Stimulated activated CD4-positive, alpha-beta T cell treated with anti-CD3 and anti-CD28 coated beads, TNF-alpha, amount 100 ng/mL, for 24 hours (primary cell): ENCODE measurements at regions not wholly inside any gene's neighbourhood (a gene's known extent, or its start where the extent isn't known, plus 50 kb on each side); places are given as distances from the start of the nearest gene placed in this dataset.

ENCODE experiments used
- DNase-seq, 3 experiments: peaks; one replicate each; pipeline ENCODE4 v3.0.0-alpha.2; 2020; ENCODE audit warnings: low read depth in 3 of 3

- DNase-seq = no peak
Observed at GRCh38 chr14:87879389-87879788, 113.6 kb downstream of the GALC start.

GRCh38 chr14:87878959-87879358 is 114.0 kb downstream of the GALC start:
- DNase-seq = no peak

DNA sequence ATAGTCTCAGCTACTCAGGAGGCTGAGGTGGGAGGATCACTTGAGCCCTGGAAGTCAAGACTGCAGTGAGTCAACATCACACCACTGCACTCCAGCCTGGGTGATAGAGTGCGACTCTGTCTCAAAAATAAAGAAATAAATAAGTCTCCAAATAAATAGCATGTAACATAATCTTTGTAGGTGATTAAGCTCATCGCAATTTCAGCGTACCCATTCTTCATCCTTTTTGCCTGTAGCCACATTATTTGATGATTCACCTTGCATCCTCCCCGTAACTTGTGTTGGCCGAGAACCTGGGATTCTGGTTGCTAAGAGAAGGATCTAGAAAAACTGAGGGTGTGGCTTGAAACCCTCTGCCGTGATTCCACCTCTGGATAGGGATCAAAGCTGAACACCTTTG is 115.1 kb downstream of the GALC start:
- DNase-seq = no peak

- no peak for DNase-seq
Observed at GRCh38 chr14:87874676-87875075, 118.3 kb downstream of the GALC start.

DNA sequence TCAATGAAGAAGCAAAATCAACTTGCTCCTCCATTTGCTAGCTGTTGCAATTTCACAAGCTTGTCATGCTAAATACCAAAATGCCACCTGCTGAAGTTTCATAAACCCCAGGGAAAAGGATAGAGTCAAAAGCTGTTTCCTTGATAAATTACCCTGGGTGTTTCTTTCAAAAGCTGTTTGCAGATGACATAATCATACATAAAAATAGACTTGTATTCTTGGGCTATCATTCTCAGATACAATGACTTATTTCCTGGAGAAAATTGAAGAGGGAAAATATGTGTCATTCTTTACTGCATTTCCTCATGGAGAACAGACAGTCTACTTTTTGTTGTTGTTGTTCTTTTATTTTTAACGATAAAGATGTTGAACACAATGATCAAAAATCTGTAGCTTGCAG is 119.2 kb downstream of the GALC start:
- no peak for DNase-seq

DNA sequence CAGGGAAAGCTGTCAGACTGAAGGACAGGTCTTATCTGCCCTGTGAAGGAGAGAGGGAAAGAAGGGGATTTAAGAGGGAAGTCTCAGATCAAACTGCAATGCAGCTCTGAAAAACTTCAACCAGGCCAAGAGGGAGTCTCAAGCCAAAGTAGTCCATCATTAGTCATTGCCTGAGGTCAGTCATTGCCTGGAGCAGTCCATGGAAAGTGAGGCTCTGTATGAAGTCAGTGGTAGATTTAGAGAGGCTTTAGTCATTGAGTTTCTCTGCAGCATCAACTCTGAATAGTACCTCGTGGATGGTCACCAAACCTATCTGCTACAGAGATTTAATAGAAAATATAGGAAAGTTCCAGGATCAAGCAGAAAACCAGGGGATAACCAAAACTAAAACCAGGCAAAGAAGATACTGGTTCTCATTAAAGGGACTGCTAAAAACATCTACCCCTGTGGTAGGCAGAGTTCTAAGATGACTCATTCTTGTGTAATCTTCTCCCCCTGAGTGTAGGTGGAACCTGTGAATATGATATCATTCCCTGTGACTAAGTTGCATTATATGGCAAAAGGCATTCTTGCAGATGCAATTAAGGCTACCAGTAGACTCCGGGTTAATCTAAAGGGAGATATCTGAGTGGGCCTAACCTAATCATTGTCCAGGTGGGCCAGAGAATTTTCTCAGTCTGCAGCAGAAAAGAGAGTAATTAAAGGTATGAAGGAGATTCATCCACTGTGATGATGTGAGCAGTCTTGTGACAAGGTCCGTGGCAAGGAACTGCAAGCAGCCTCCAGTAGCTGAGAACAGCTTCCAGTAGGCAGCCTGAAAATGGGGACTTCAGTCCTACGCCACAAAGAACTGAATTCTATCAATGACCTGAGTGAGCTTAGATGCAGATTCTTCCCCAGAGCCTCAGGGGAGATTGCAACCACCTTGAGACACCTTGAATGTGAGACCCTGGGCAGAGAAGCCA is 123.1 kb downstream of the GALC start:
- no peak for DNase-seq

DNA sequence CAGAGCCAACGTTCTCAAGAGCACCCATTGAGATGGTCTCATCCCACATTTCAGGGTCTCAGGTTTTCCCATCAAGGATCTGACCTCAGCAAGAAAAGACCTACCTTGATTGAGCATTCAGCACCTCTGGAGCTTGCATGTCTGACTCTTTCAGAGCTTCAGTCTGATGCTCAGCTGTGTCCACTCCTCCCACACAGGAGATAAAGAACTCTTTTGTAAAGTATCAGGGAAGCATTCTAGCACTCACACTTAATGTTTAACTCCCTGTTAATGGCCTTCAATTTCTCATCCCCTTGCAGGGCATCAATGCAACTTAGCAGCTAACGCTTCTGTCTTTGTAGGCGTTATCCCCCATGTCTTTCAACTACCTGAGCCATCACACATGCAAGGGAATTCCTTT is 124.1 kb downstream of the GALC start:
- no peak for DNase-seq

DNA sequence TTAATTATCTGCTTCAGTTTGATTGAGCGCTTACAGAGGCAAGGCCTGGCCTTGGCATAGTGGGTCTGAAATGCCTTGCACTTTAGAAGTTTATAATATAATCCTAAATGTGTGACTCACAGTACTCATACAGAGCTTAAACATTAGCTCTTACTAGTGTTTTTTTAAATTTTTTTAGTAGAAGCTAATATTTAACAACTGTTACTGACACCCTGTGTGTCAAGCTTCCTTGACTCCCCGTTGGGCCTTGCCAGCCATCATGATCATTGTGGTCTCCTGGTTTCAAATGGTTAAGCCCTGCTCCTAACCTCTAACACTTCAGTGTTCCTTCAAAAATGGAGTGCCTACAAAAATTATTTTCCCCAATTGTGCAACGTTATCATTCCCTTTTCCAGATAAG is 126.9 kb downstream of the GALC start:
- DNase-seq = no peak

- DNase-seq = no peak
Observed at GRCh38 chr14:87864356-87865270, 128.4 kb downstream of the GALC start.

DNA sequence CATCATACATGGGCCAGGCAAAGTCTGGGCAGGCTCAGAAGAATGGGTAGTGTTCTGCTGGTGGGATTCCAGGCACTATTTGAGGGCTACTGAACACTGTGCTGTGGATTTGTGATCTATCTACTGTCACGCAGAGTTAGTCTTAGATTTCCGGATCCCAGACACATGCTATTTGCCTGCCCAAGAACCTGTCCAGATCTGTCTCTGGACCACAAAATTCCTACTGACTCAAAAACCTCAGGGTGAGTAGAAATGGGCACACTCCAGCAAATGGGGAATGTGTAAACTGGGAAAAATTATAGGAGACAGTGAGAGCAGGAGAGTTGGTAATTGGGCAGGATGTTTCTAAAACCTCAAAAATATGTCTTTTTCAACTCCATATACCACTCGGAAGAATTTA is 129.9 kb downstream of the GALC start:
- DNase-seq = no peak

DNA sequence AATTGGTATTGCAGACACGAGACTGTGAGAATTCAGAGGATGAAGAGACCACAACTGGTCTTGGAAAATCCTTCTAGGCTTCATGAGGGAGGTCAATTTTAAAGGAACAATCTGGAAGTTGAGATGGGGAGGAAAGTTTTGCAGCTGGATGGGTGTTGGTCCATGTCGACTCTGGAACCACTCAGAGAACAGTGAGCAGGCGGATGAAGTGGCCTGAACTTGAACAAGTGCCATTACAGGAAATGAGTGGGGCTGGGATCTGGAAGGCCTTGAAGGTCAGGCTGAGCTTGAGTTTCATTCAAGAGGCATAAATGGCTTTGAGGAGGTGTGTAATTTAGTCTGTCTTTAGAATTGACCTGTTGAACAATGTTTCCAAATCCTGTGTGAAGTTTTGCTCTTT is 140.9 kb downstream of the GALC start:
- DNase-seq = no peak

DNA sequence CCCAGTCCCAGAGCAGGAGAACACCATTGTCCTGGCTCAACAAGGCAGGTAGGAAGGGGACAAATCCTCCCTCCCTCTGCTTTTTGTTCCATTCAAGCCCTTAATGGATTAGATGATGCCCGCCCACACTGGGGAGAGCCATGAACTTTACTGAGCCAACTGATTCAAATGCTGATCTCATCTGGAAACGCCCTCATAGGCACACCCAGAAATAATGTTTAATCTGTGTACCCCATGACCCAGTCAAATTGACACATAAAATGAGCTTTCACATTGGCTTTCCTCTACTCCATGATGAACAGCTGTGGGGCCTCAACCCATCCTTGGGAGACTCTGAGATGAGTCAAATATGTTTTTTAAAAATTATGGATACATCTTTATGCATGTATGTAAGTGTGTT is 141.8 kb downstream of the GALC start:
- DNase-seq = no peak

GRCh38 chr14:87847216-87847755 is 145.7 kb downstream of the GALC start:
- no peak for DNase-seq

GRCh38 chr14:87840906-87841305 is 152.1 kb downstream of the GALC start:
- no peak for DNase-seq

DNA sequence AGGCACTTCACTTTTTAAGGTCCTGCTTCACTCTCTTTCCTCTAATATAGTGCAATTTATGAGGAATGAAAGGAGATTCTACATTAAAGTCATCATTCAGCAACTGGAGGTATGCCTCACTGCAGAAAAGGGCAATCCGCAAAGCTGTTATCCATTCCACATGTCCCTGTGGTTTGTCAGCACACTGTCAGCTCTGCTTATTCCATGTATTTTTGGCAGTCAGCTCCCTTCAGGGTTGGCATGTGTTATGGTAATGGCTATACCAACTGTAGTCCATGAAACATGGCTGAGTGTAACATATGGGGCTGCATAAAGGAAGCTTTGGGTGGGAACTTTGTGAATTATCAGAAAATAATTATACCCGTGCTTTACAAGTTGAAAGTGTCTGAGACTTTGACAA is 154.1 kb downstream of the GALC start:
- no peak for DNase-seq

GRCh38 chr14:87837296-87837695 is 155.7 kb downstream of the GALC start:
- DNase-seq = no peak

DNA sequence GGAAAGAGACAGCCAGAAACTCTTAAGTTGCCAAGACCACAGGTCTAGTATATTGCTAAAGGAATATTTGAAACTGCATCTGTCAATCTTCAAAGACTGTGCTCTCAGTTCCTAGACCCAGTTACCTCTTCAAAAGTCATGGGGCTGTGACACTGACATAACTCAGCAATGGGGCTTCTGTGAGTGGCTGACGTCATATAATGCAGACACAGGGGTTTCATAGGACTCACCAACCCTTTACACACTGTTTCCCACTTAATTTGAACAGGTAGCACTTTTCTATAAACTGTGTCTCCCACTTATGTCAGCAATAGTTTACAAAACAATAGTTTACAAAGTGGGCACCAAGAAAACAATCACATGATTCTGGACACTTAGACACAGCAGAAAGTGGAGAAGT is 158.4 kb downstream of the GALC start:
- no peak for DNase-seq

DNA sequence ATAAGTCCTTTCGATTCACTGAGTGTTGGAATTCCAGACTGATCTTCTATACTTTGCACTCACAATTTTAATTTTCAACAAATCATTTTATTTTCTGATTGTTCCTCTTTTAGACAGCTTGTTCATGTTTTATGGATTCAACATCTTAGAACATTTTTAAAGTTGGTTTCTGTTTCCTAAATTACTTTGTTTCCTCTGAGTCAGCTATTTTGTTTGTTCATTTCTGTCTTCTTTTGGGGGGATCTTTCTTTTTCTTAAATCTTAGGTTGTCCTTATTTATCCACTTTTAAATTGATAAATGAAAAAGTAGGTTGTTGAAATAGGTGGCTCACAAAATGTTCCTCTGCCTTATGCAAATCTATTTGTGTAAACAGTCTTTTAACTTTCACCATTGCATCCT is 160.0 kb downstream of the GALC start:
- no peak for DNase-seq

- DNase-seq = no peak
Observed at GRCh38 chr14:87830443-87831096, 162.4 kb downstream of the GALC start.

DNA sequence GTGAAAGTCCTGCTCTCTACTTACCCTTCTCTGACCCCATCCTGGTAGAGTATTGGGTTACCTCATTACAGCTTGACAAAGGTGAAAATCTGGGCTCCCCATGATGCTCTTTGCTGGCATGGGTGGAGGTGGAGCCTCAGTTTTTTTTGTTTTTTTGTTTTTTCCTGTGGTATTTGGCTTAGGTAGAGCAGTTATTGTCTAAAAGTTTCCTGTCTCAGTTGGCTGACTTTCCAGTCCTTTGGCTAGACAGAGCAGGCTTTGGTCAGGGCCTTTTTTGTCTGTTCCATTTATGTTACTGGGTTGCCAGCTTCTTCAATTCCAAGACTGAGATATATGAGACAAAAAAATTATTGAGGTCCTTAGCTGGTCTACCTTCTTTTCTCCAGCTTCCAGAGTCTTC is 163.4 kb downstream of the GALC start:
- DNase-seq = no peak

- DNase-seq = no peak
Observed at GRCh38 chr14:87824266-87824665, 168.7 kb downstream of the GALC start.

DNA sequence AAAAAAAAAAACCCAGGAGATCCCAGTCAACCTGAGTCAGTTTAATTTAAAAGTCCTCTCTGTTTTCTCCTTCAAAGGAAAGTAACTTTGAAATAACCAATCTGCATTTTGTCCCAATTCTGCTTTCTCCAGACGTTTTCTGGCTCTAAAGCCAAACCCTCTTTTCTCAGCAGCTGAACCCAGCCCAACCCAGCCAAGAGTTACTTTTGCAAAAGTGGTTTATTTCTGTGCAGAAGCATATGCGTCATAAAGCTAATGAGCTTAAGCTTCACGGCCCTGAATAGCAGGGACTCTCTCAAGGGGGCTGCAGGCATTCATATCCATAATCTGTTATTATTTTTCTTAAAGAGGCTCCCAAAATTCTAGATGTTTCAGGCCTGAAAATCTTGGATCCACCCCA is 176.6 kb downstream of the GALC start:
- no peak for DNase-seq
